Epidermal melanocyte (primary cell): ENCODE measurements at regions not wholly inside any gene's neighbourhood (a gene's known extent, or its start where the extent isn't known, plus 50 kb on each side); places are given as distances from the start of the nearest gene placed in this dataset.
"Not testable (repeated sequence)": the region's sequence is repeated elsewhere in the genome, so short reads cannot be mapped to it uniquely, and the experiment has no call there.

Experiments
- DNase-seq: peaks from one replicate; pipeline ENCODE4 v3.0.0; 2011; ENCODE audit warnings: low spot score; ENCODE audit not compliant: insufficient read length

GRCh38 chr6:51224580-51225240 lies 406.0 kb downstream of the TFAP2B start:
- DNase-seq, result not testable (repeated sequence)

- DNase-seq, result no peak
Observed at GRCh38 chr6:51241376-51241775, 422.7 kb downstream of the TFAP2B start.

- DNase-seq, result no peak
Observed at GRCh38 chr6:51249798-51250197, 431.1 kb downstream of the TFAP2B start.

GRCh38 chr6:51250317-51250716 lies 431.6 kb downstream of the TFAP2B start:
- DNase-seq, result no peak

GRCh38 chr6:51257938-51258337 lies 439.3 kb downstream of the TFAP2B start:
- no peak for DNase-seq

GRCh38 chr6:51260003-51260402 lies 441.3 kb downstream of the TFAP2B start:
- no peak for DNase-seq

GRCh38 chr6:51261691-51262090 lies 443.0 kb downstream of the TFAP2B start:
- no peak for DNase-seq

GRCh38 chr6:51265426-51265825 lies 446.8 kb downstream of the TFAP2B start:
- DNase-seq, result no peak

GRCh38 chr6:51266604-51267003 lies 447.9 kb downstream of the TFAP2B start:
- no peak for DNase-seq

GRCh38 chr6:51268666-51269065 lies 450.0 kb downstream of the TFAP2B start:
- no peak for DNase-seq

- DNase-seq, result no peak
Observed at GRCh38 chr6:51269876-51270275, 451.2 kb downstream of the TFAP2B start.

GRCh38 chr6:51271615-51272014 lies 452.9 kb downstream of the TFAP2B start:
- DNase-seq, result no peak

- DNase-seq, result no peak
Observed at GRCh38 chr6:51273228-51273961, 454.7 kb downstream of the TFAP2B start.

- no peak for DNase-seq
Observed at GRCh38 chr6:51277474-51277873, 458.8 kb downstream of the TFAP2B start.

- DNase-seq, result no peak
Observed at GRCh38 chr6:51282026-51282425, 463.4 kb downstream of the TFAP2B start.

- DNase-seq, result no peak
Observed at GRCh38 chr6:51283723-51284355, 465.2 kb downstream of the TFAP2B start.

- DNase-seq, result no peak
Observed at GRCh38 chr6:51285876-51286275, 467.2 kb downstream of the TFAP2B start.

- no peak for DNase-seq
Observed at GRCh38 chr6:51289041-51289440, 470.4 kb downstream of the TFAP2B start.

- no peak for DNase-seq
Observed at GRCh38 chr6:51292659-51293058, 474.0 kb downstream of the TFAP2B start.

GRCh38 chr6:51299621-51300380 lies 481.1 kb downstream of the TFAP2B start:
- no peak for DNase-seq

GRCh38 chr6:51300510-51300909 lies 481.8 kb downstream of the TFAP2B start:
- no peak for DNase-seq

GRCh38 chr6:51301962-51302361 lies 483.3 kb downstream of the TFAP2B start:
- no peak for DNase-seq
